IMR-90 (cell line): ENCODE measurements at regions not wholly inside any gene's neighbourhood (a gene's known extent, or its start where the extent isn't known, plus 50 kb on each side); places are given as distances from the start of the nearest gene placed in this dataset.

Experiments used
- ATAC-seq: fragments of 200-7000 bp; cut with Tn5 transposase; 2 replicates; pipeline ENCODE4 v1.9.1; 2020; ENCODE audit warnings: low read depth, mild to moderate bottlenecking, moderate library complexity
- BruUV-seq: library from RNA; stranded (reverse); fragments of 400-500 nt; replicated peaks from 2 replicates; lab custom pipeline; 2021; lab: Mats Ljungman, UMichigan
- CTCF ChIA-PET: fragments of 300-600 bp; formaldehyde crosslinking; extraction: SDS; loops from one replicate; lab custom pipeline; 2021; ENCODE audit warnings: antibody characterized with exemption; lab: Yijun Ruan, JAX
- POLR2A ChIA-PET: fragments of 300-600 bp; sonication (Branson Sonifier 250); formaldehyde crosslinking; loops from one replicate; lab custom pipeline; 2022; ENCODE audit warnings: antibody characterized with exemption; ENCODE audit not compliant: unreplicated experiment; lab: Charles Lee
- DNase-seq: peaks from one replicate; pipeline ENCODE4 v3.0.0; 2013
- H2AFZ ChIP-seq: replicated peaks from 2 replicates; pipeline ENCODE3; 2013; ENCODE audit warnings: low read length, mild to moderate bottlenecking; ENCODE audit not compliant: poor library complexity
- H2AK5ac ChIP-seq: 2 replicates; pipeline ENCODE4 v1.6.1; 2013; ENCODE audit warnings: low read depth, low read length, inconsistent platforms
- H2AK9ac ChIP-seq: replicated peaks from 2 replicates; pipeline ENCODE3; 2013; ENCODE audit warnings: mild to moderate bottlenecking, low read depth, low read length, moderate library complexity; ENCODE audit not compliant: poor library complexity
- H2BK120ac ChIP-seq: 2 replicates; pipeline ENCODE4 v1.6.1; 2013; ENCODE audit warnings: low read depth, low read length, inconsistent platforms
- H2BK15ac ChIP-seq: 3 replicates; pipeline ENCODE4 v1.6.1; 2013; ENCODE audit warnings: low read depth, low read length, inconsistent platforms
- H2BK20ac ChIP-seq: 2 replicates; pipeline ENCODE4 v1.6.1; 2013; ENCODE audit warnings: low read depth, mild to moderate bottlenecking, inconsistent platforms, low read length, moderate library complexity
- H2BK5ac ChIP-seq: 2 replicates; pipeline ENCODE4 v1.6.1; 2013; ENCODE audit warnings: mild to moderate bottlenecking, low read depth, low read length, inconsistent platforms; ENCODE audit not compliant: poor library complexity, severe bottlenecking
- H3K14ac ChIP-seq: replicated peaks from 2 replicates; pipeline ENCODE4 v1.6.1; 2013; ENCODE audit warnings: low read depth, low read length, inconsistent platforms
- H3K18ac ChIP-seq: 2 replicates; pipeline ENCODE4 v1.6.1; 2013; ENCODE audit warnings: low read depth, low read length, control low read depth
- H3K23ac ChIP-seq: 2 replicates; pipeline ENCODE4 v1.6.1; 2013; ENCODE audit warnings: low read depth, low read length, inconsistent platforms
- H3K27ac ChIP-seq: 2 replicates; pipeline ENCODE4 v1.5.1; 2013; ENCODE audit warnings: mild to moderate bottlenecking, control low read depth, low read length; ENCODE audit not compliant: insufficient read depth
- H3K27me3 ChIP-seq: 2 replicates; pipeline ENCODE4 v1.6.1; 2013; ENCODE audit warnings: low read length; ENCODE audit not compliant: control insufficient read depth, insufficient read depth
- H3K36me3 ChIP-seq: 2 replicates; pipeline ENCODE4 v1.6.1; 2013; ENCODE audit warnings: low read length, mixed read lengths; ENCODE audit not compliant: control insufficient read depth, insufficient read depth
- H3K4ac ChIP-seq: 2 replicates; pipeline ENCODE4 v1.6.1; 2013; ENCODE audit warnings: low read depth, low read length, inconsistent platforms
- H3K4me1 ChIP-seq: 2 replicates; pipeline ENCODE4 v1.6.1; 2013; ENCODE audit warnings: low read length, mixed read lengths; ENCODE audit not compliant: control insufficient read depth, insufficient read depth
- H3K4me2 ChIP-seq: 2 replicates; pipeline ENCODE4 v1.6.1; 2013; ENCODE audit warnings: low read depth, mild to moderate bottlenecking, control low read depth, low read length, moderate library complexity
- H3K4me3 ChIP-seq: 2 replicates; pipeline ENCODE4 v1.5.1; 2013; ENCODE audit warnings: low read depth, mild to moderate bottlenecking, control low read depth, low read length, moderate library complexity; ENCODE audit not compliant: insufficient read depth
- H3K56ac ChIP-seq: 2 replicates; pipeline ENCODE4 v1.6.1; 2013; ENCODE audit warnings: low read length, inconsistent platforms; ENCODE audit not compliant: insufficient read depth; ENCODE audit errors: extremely low read depth
- H3K79me1 ChIP-seq, 2 experiments: 2 replicates each; pipeline ENCODE4 v1.6.1; 2013; ENCODE audit warnings: low read length in 2 of 2, inconsistent platforms in 1 of 2, low read depth in 1 of 2
- H3K9ac ChIP-seq: 2 replicates; pipeline ENCODE4 v1.6.1; 2013; ENCODE audit warnings: low read depth, low read length, control low read depth
- H3K9me1 ChIP-seq: 2 replicates; pipeline ENCODE4 v1.6.1; 2013; ENCODE audit warnings: low read length, inconsistent platforms; ENCODE audit not compliant: insufficient read depth
- H3K9me3 ChIP-seq: 2 replicates; pipeline ENCODE4 v1.6.1; 2013; ENCODE audit warnings: low read length; ENCODE audit not compliant: control insufficient read depth, insufficient read depth
- H4K20me1 ChIP-seq: 2 replicates; pipeline ENCODE4 v1.6.1; 2013; ENCODE audit warnings: low read length, inconsistent platforms; ENCODE audit not compliant: insufficient read depth
- H4K5ac ChIP-seq: 2 replicates; pipeline ENCODE4 v1.6.1; 2013; ENCODE audit warnings: mild to moderate bottlenecking, low read depth, low read length, control low read depth
- H4K8ac ChIP-seq, 2 experiments: 2 replicates each; pipeline ENCODE4 v1.6.1; 2013; ENCODE audit warnings: low read depth in 2 of 2, low read length in 2 of 2, control low read depth in 1 of 2, inconsistent platforms in 1 of 2
- H4K91ac ChIP-seq: 2 replicates; pipeline ENCODE4 v1.6.1; 2013; ENCODE audit warnings: low read depth, low read length, inconsistent platforms; ENCODE audit not compliant: insufficient read depth
- BHLHE40 ChIP-seq: fragments of 150-350 bp; IDR thresholded peaks from 2 replicates; pipeline ENCODE4 v1.6.1; 2016; ENCODE audit warnings: mild to moderate bottlenecking, low read depth, low read length
- CHD1 ChIP-seq: IDR thresholded peaks from 2 replicates; pipeline ENCODE4 v1.6.1; 2012; ENCODE audit warnings: low read depth, low read length, improper control_type of control experiment
- MAFK ChIP-seq: IDR thresholded peaks from 2 replicates; pipeline ENCODE4 v1.6.1; 2012; ENCODE audit warnings: low read depth, low read length, improper control_type of control experiment
- NFE2L2 ChIP-seq: fragments of 150-350 bp; IDR thresholded peaks from 2 replicates; pipeline ENCODE4 v1.6.1; 2016; ENCODE audit warnings: low read depth, mild to moderate bottlenecking, low read length
- POLR2A ChIP-seq: IDR thresholded peaks from 2 replicates; pipeline ENCODE4 v1.6.1; 2012; ENCODE audit warnings: mild to moderate bottlenecking, low read depth, low read length
- RFX5 ChIP-seq: IDR thresholded peaks from 2 replicates; pipeline ENCODE4 v1.8.0; 2012; ENCODE audit warnings: low read depth, mild to moderate bottlenecking, low read length, moderate library complexity
- WGBS, 2 experiments: methylation state at CpG; one replicate each; pipeline versions ENCODE4 v1.1.5 to v1.1.7; 2013; ENCODE audit warnings: missing lambda C conversion rate in 2 of 2; ENCODE audit not compliant: insufficient read length in 1 of 2; ENCODE audit errors: extremely low coverage in 2 of 2; 5-methylcytosine and 5-hydroxymethylcytosine counted together
- dilution Hi-C: fragments of 300-500 bp; cut with HindIII; formaldehyde crosslinking; loops from one replicate; pipeline ENCODE4 v1.14.3; 2018; ENCODE audit warnings: low sequenced_read_pairs; ENCODE audit not compliant: unreplicated experiment
- in situ Hi-C: fragments of 300-500 bp; cut with MboI; formaldehyde crosslinking; loops from 3 replicates; pipeline ENCODE4 v1.14.3; 2019; ENCODE audit warnings: low sequenced_read_pairs, inconsistent platforms, mixed read lengths
- intact Hi-C: fragments of 100-400 bp; cut with micrococcal nuclease; formaldehyde crosslinking; loops from 2 replicates; pipeline ENCODE4 v1.10.0; 2022
- TF ChIP-seq, protein P1 (sequence below): fragments of 150-350 bp; IDR thresholded peaks from 2 replicates; pipeline ENCODE4 v1.6.1; 2016; ENCODE audit warnings: low read depth, mild to moderate bottlenecking, low read length, moderate library complexity, borderline replicate concordance
- TF ChIP-seq, protein P2 (sequence below): conservative IDR thresholded peaks from 2 replicates; pipeline ENCODE4 v1.5.1; 2012; ENCODE audit warnings: mild to moderate bottlenecking, low read depth, low read length, improper control_type of control experiment
- TF ChIP-seq, protein P3 (sequence below): fragments of 150-350 bp; IDR thresholded peaks from 2 replicates; pipeline ENCODE4 v1.6.1; 2017; ENCODE audit warnings: mild to moderate bottlenecking, antibody characterized with exemption, low read length, low read depth

DNA sequence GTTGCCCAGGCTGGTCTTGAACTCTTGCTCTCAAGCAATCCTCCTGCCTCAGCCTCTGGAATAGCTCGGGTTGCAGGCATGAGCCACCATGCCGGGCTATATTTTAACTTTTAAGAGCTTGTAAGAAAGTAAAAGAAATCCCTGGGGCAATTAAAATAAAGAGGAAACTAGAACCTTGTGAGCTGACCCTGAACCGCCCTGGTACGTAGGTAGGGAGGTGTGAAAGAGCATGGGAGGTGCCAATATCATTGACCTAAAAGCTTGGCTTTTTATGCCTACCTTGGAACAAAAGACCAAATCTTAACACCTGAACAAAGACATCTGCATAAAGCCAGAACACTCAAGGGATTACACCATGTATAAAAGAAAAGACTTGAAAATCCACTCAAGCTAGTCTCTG lies 595.1 kb downstream of the SOX6 start:
- Histone ChIP-seq H4K91ac (no peak overlapping the region), H3K36me3 (no peaks in the 10 kb centered on the region), H4K20me1 (no peaks in the 10 kb centered on the region), H2AK5ac (no peak overlapping the region), H3K4me3 (no peak overlapping the region), H3K23ac (no peak overlapping the region), H3K4me1 (no peaks in the 10 kb centered on the region), H3K79me1 (no peaks in the 10 kb centered on the region), H3K9me3 (no peaks in the 10 kb centered on the region), H3K9me1 (no peaks in the 10 kb centered on the region), H3K18ac (no peak overlapping the region), H2BK20ac (no peak overlapping the region), H3K14ac (no peak overlapping the region), H3K4me2 (no peak overlapping the region), H3K4ac (no peak overlapping the region), H4K5ac (no peak overlapping the region), H2BK15ac (no peak overlapping the region), H3K56ac (no peak overlapping the region), H2BK120ac (no peak overlapping the region), H2AFZ (no peak overlapping the region), H4K8ac (no peak overlapping the region), H2BK5ac (no peak overlapping the region), H2AK9ac (no peak overlapping the region), H3K27me3 (no peaks in the 10 kb centered on the region), H3K9ac (no peak overlapping the region), H3K27ac (no peak overlapping the region)
- ATAC-seq (no peak), DNase-seq (no peak)
- dilution Hi-C loops, result no loop called here
- intact Hi-C loops, result no loop called here
- WGBS, 2 experiments, result no CpG with 5 or more reads among the region's 4 CpGs
- ChIA-PET POLR2A (interaction anchor here (0.6 to 0.7 kb wide), 2 partner anchors 18 to 199 kb away, joined by 4 read pairs; no protein-coding TSS in a partner anchor), CTCF (no interaction called here)
- no TSS peak for BruUV-seq
- TF ChIP-seq NFE2L2 (no peak), RFX5 (no peak), POLR2A (no peak), CHD1 (no peak), MAFK (no peak), BHLHE40 (no peak)
- TF ChIP-seq, protein P1, sequence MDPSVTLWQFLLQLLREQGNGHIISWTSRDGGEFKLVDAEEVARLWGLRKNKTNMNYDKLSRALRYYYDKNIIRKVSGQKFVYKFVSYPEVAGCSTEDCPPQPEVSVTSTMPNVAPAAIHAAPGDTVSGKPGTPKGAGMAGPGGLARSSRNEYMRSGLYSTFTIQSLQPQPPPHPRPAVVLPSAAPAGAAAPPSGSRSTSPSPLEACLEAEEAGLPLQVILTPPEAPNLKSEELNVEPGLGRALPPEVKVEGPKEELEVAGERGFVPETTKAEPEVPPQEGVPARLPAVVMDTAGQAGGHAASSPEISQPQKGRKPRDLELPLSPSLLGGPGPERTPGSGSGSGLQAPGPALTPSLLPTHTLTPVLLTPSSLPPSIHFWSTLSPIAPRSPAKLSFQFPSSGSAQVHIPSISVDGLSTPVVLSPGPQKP, result no peak
- TF ChIP-seq, protein P2, sequence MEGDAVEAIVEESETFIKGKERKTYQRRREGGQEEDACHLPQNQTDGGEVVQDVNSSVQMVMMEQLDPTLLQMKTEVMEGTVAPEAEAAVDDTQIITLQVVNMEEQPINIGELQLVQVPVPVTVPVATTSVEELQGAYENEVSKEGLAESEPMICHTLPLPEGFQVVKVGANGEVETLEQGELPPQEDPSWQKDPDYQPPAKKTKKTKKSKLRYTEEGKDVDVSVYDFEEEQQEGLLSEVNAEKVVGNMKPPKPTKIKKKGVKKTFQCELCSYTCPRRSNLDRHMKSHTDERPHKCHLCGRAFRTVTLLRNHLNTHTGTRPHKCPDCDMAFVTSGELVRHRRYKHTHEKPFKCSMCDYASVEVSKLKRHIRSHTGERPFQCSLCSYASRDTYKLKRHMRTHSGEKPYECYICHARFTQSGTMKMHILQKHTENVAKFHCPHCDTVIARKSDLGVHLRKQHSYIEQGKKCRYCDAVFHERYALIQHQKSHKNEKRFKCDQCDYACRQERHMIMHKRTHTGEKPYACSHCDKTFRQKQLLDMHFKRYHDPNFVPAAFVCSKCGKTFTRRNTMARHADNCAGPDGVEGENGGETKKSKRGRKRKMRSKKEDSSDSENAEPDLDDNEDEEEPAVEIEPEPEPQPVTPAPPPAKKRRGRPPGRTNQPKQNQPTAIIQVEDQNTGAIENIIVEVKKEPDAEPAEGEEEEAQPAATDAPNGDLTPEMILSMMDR, result no peak
- TF ChIP-seq, protein P3, sequence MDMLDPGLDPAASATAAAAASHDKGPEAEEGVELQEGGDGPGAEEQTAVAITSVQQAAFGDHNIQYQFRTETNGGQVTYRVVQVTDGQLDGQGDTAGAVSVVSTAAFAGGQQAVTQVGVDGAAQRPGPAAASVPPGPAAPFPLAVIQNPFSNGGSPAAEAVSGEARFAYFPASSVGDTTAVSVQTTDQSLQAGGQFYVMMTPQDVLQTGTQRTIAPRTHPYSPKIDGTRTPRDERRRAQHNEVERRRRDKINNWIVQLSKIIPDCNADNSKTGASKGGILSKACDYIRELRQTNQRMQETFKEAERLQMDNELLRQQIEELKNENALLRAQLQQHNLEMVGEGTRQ, result no peak
- in situ Hi-C loops, result no loop called here
